Left kidney (tissue), 1 donor: ENCODE measurements at regions not wholly inside any gene's neighbourhood (a gene's known extent, or its start where the extent isn't known, plus 50 kb on each side); places are given as distances from the start of the nearest gene placed in this dataset.

ENCODE experiments used
- DNase-seq: peaks from one replicate; pipeline ENCODE4 v3.0.0-alpha.2; 2013

- DNase-seq, result no peak
These were observed 107.4 kb downstream of the PXDC1 start for GRCh38 chr6:3643921-3644738.

GRCh38 chr6:3640868-3641267, 110.6 kb downstream of the PXDC1 start:
- DNase-seq, result no peak

- no peak for DNase-seq
These were observed 112.9 kb downstream of the PXDC1 start for GRCh38 chr6:3638662-3639061.

- DNase-seq, result no peak
These were observed 115.5 kb downstream of the PXDC1 start for GRCh38 chr6:3636060-3636459.

GRCh38 chr6:3635482-3635881, 116.0 kb downstream of the PXDC1 start:
- no peak for DNase-seq

- DNase-seq, result no peak
These were observed 117.2 kb downstream of the PXDC1 start for GRCh38 chr6:3634280-3634816.

- DNase-seq, result no peak
These were observed 117.8 kb downstream of the PXDC1 start for GRCh38 chr6:3633711-3634110.

GRCh38 chr6:3631877-3632276, 119.6 kb downstream of the PXDC1 start:
- no peak for DNase-seq

GRCh38 chr6:3631186-3631585, 120.3 kb downstream of the PXDC1 start:
- DNase-seq, result no peak

- DNase-seq, result no peak
These were observed 121.2 kb downstream of the PXDC1 start for GRCh38 chr6:3630258-3630835.

- DNase-seq, result no peak
These were observed 123.3 kb downstream of the PXDC1 start for GRCh38 chr6:3627956-3628835.

- DNase-seq, result no peak
These were observed 124.0 kb downstream of the PXDC1 start for GRCh38 chr6:3627501-3627900.

- DNase-seq, result no peak
These were observed 125.4 kb downstream of the PXDC1 start for GRCh38 chr6:3625980-3626563.

GRCh38 chr6:3625149-3625979, 126.1 kb downstream of the PXDC1 start:
- no peak for DNase-seq

GRCh38 chr6:3624250-3625136, 127.0 kb downstream of the PXDC1 start:
- no peak for DNase-seq

GRCh38 chr6:3623451-3624249, 127.9 kb downstream of the PXDC1 start:
- peak; percentile 49 for DNase-seq

- no peak for DNase-seq
These were observed 130.1 kb downstream of the PXDC1 start for GRCh38 chr6:3621411-3621810.

- DNase-seq, result no peak
These were observed 130.6 kb downstream of the PXDC1 start for GRCh38 chr6:3620937-3621336.

GRCh38 chr6:3620389-3620788, 131.1 kb downstream of the PXDC1 start:
- DNase-seq, result no peak
